Retinal pigment epithelial cell (primary cell): ENCODE measurements at regions not wholly inside any gene's neighbourhood (a gene's known extent, or its start where the extent isn't known, plus 50 kb on each side); places are given as distances from the start of the nearest gene placed in this dataset.

Experiments used
- DNase-seq: peaks from one replicate; pipeline ENCODE4 v3.0.0-alpha.2; 2010; ENCODE audit warnings: low read depth
- H3K4me3 ChIP-seq: 2 replicates; pipeline ENCODE4 v1.5.1; 2011; ENCODE audit warnings: mild to moderate bottlenecking, low read length, control low read depth, moderate library complexity
- CTCF ChIP-seq: conservative IDR thresholded peaks from 2 replicates; pipeline ENCODE4 v1.5.1; 2011; ENCODE audit warnings: low read depth, low read length, control low read depth, inconsistent platforms

GRCh38 chr6:132868057-132868456 is 53.7 kb downstream of the RPS12 start:
- no peak overlapping the region for H3K4me3 ChIP-seq
- TF ChIP-seq CTCF, result no peak
- DNase-seq, result no peak

- DNase-seq, result no peak
- no peak overlapping the region for H3K4me3 ChIP-seq
- no peak for TF ChIP-seq CTCF
Measured at GRCh38 chr6:132872923-132873322, 58.6 kb downstream of the RPS12 start.

- H3K4me3 ChIP-seq, result no peak overlapping the region
- TF ChIP-seq CTCF, result no peak
- DNase-seq, result no peak
Measured at GRCh38 chr6:132877003-132877402, 62.6 kb downstream of the RPS12 start.

GRCh38 chr6:132887204-132887603 is 72.8 kb downstream of the RPS12 start:
- DNase-seq, result no peak
- TF ChIP-seq CTCF, result no peak
- no peak overlapping the region for H3K4me3 ChIP-seq

- H3K4me3 ChIP-seq, result no peak overlapping the region
- peak; percentile 6 for DNase-seq
- TF ChIP-seq CTCF, result no peak
Measured at GRCh38 chr6:132888701-132889100, 74.3 kb downstream of the RPS12 start.

GRCh38 chr6:132892929-132893771 is 78.8 kb downstream of the RPS12 start:
- DNase-seq, result no peak
- TF ChIP-seq CTCF, result no peak
- H3K4me3 ChIP-seq, result no peak overlapping the region
